ENCODE measurements at regions not wholly inside any gene's neighbourhood (a gene's known extent, or its start where the extent isn't known, plus 50 kb on each side); places are given as distances from the start of the nearest gene placed in this dataset.

GRCh38 chr3:174791161-174791560 lies 68.0 kb upstream of the NAALADL2 start:
- DNase-seq, result no peak

- no peak for DNase-seq
These were observed 66.3 kb upstream of the NAALADL2 start for GRCh38 chr3:174792864-174793263.
